H9 (cell line): ENCODE measurements at regions not wholly inside any gene's neighbourhood (a gene's known extent, or its start where the extent isn't known, plus 50 kb on each side); places are given as distances from the start of the nearest gene placed in this dataset.

Experiments used
- DNase-seq: peaks from one replicate; pipeline ENCODE4 v3.0.0-alpha.2; 2017
- H2AFZ ChIP-seq: one replicate; pipeline ENCODE4 v1.6.1; 2013; ENCODE audit warnings: mild to moderate bottlenecking, low read length, control low read depth, moderate library complexity
- H2AK5ac ChIP-seq: 2 replicates; pipeline ENCODE4 v1.6.1; 2013; ENCODE audit warnings: low read length, control low read depth, mixed read lengths; ENCODE audit not compliant: insufficient read length
- H2BK120ac ChIP-seq: one replicate; pipeline ENCODE4 v1.6.1; 2013; ENCODE audit warnings: low read depth, mild to moderate bottlenecking, low read length, control low read depth, inconsistent platforms; ENCODE audit not compliant: poor library complexity, severe bottlenecking
- H2BK12ac ChIP-seq: 2 replicates; pipeline ENCODE4 v1.6.1; 2013; ENCODE audit warnings: low read length, control low read depth, mixed read lengths, low read depth; ENCODE audit not compliant: insufficient read length
- H2BK15ac ChIP-seq: 2 replicates; pipeline ENCODE4 v1.6.1; 2013; ENCODE audit warnings: low read depth, low read length, control low read depth
- H2BK20ac ChIP-seq: one replicate; pipeline ENCODE4 v1.6.1; 2013; ENCODE audit warnings: low read depth, mild to moderate bottlenecking, low read length, control low read depth, inconsistent platforms; ENCODE audit not compliant: poor library complexity, severe bottlenecking
- H2BK5ac ChIP-seq: 2 replicates; pipeline ENCODE4 v1.6.1; 2013; ENCODE audit warnings: low read length, control low read depth, mixed read lengths; ENCODE audit not compliant: insufficient read length
- H3K14ac ChIP-seq: 2 replicates; pipeline ENCODE4 v1.6.1; 2013; ENCODE audit warnings: low read length, control low read depth; ENCODE audit not compliant: insufficient read depth
- H3K18ac ChIP-seq: 2 replicates; pipeline ENCODE4 v1.6.1; 2013; ENCODE audit warnings: low read depth, mild to moderate bottlenecking, mixed read lengths, low read length, control low read depth; ENCODE audit not compliant: insufficient read length
- H3K23ac ChIP-seq: 2 replicates; pipeline ENCODE4 v1.6.1; 2013; ENCODE audit warnings: low read length, control low read depth, mixed read lengths, low read depth; ENCODE audit not compliant: insufficient read length
- H3K23me2 ChIP-seq: 2 replicates; pipeline ENCODE4 v1.6.1; 2013; ENCODE audit warnings: low read depth, mild to moderate bottlenecking, mixed read lengths, low read length, control low read depth; ENCODE audit not compliant: insufficient read length, poor library complexity, severe bottlenecking
- H3K27ac ChIP-seq: 2 replicates; pipeline ENCODE4 v1.5.1; 2013; ENCODE audit warnings: low read length, control low read depth, mixed read lengths, low read depth; ENCODE audit not compliant: insufficient read length
- H3K27me3 ChIP-seq: 2 replicates; pipeline ENCODE4 v1.6.1; 2013; ENCODE audit warnings: low read length, control low read depth, inconsistent platforms; ENCODE audit not compliant: insufficient read depth
- H3K4ac ChIP-seq: 2 replicates; pipeline ENCODE4 v1.6.1; 2013; ENCODE audit warnings: low read depth, mild to moderate bottlenecking, control low read depth, inconsistent platforms, low read length, moderate library complexity
- H3K4me1 ChIP-seq: 2 replicates; pipeline ENCODE4 v1.6.1; 2013; ENCODE audit warnings: low read length, control low read depth, inconsistent platforms; ENCODE audit not compliant: insufficient read depth
- H3K4me2 ChIP-seq: 2 replicates; pipeline ENCODE4 v1.6.1; 2013; ENCODE audit warnings: low read length, control low read depth, mixed read lengths; ENCODE audit not compliant: insufficient read length, insufficient read depth
- H3K56ac ChIP-seq: 2 replicates; pipeline ENCODE4 v1.6.1; 2013; ENCODE audit warnings: low read depth, mild to moderate bottlenecking, mixed read lengths, low read length, control low read depth; ENCODE audit not compliant: insufficient read length
- H3K79me1 ChIP-seq: 2 replicates; pipeline ENCODE4 v1.6.1; 2013; ENCODE audit warnings: low read depth, mild to moderate bottlenecking, moderate library complexity, low read length, control low read depth, inconsistent platforms; ENCODE audit not compliant: insufficient read depth, poor library complexity, severe bottlenecking
- H3K79me2 ChIP-seq: 2 replicates; pipeline ENCODE4 v1.6.1; 2013; ENCODE audit warnings: low read length, control low read depth, inconsistent platforms; ENCODE audit not compliant: insufficient read depth
- H3K9ac ChIP-seq: 2 replicates; pipeline ENCODE4 v1.6.1; 2013; ENCODE audit warnings: low read length, control low read depth, mixed read lengths; ENCODE audit not compliant: insufficient read length; ENCODE audit errors: extremely low read depth
- H3K9me3 ChIP-seq: one replicate; pipeline ENCODE4 v1.6.1; 2013; ENCODE audit warnings: low read depth, low read length, inconsistent platforms; ENCODE audit not compliant: control insufficient read depth
- H3T11ph ChIP-seq: one replicate; pipeline ENCODE4 v1.6.1; 2013; ENCODE audit warnings: mild to moderate bottlenecking, low read length, control low read depth, inconsistent platforms
- H4K20me1 ChIP-seq: one replicate; pipeline ENCODE4 v1.6.1; 2013; ENCODE audit not compliant: control insufficient read depth, insufficient read length, insufficient read depth
- H4K5ac ChIP-seq: 2 replicates; pipeline ENCODE4 v1.6.1; 2013; ENCODE audit warnings: low read depth, mild to moderate bottlenecking, mixed read lengths, low read length, control low read depth; ENCODE audit not compliant: insufficient read length
- H4K8ac ChIP-seq: replicated peaks from 2 replicates; pipeline ENCODE4 v1.6.1; 2013; ENCODE audit warnings: low read length, control low read depth, mixed read lengths, low read depth; ENCODE audit not compliant: insufficient read length
- H4K91ac ChIP-seq: 2 replicates; pipeline ENCODE4 v1.6.1; 2013; ENCODE audit warnings: low read depth, mild to moderate bottlenecking, moderate library complexity, mixed read lengths, low read length, control low read depth; ENCODE audit not compliant: insufficient read length
- H3K27ac Mint-ChIP-seq, 3 experiments: 2 replicates in 2 of 3; 3 replicates in 1 of 3; pipeline ENCODE4 v1.8.0; 2020 to 2021; ENCODE audit warnings: mixed read lengths in 3 of 3, mild to moderate bottlenecking in 1 of 3, moderate library complexity in 1 of 3
- H3K27me3 Mint-ChIP-seq: 2 replicates; pipeline ENCODE4 v1.8.0; 2021; ENCODE audit warnings: low read depth, mild to moderate bottlenecking, moderate library complexity, mixed read lengths
- H3K36me3 Mint-ChIP-seq, 3 experiments: 2 replicates in 2 of 3; 3 replicates in 1 of 3; pipeline ENCODE4 v1.8.0; 2020 to 2021; ENCODE audit warnings: low read depth in 3 of 3, mixed read lengths in 3 of 3; ENCODE audit not compliant: insufficient read depth in 1 of 3
- H3K4me1 Mint-ChIP-seq, 2 experiments: 2 replicates each; pipeline ENCODE4 v1.8.0; 2020; ENCODE audit warnings: mixed read lengths in 2 of 2
- H3K4me3 Mint-ChIP-seq, 2 experiments: 2 replicates in 1 of 2; 3 replicates in 1 of 2; pipeline ENCODE4 v1.8.0; 2020 to 2021; ENCODE audit warnings: mild to moderate bottlenecking in 2 of 2, mixed read lengths in 2 of 2, moderate library complexity in 1 of 2
- H3K9me3 Mint-ChIP-seq, 2 experiments: 2 replicates in 1 of 2; 3 replicates in 1 of 2; pipeline ENCODE4 v1.8.0; 2020; ENCODE audit warnings: mild to moderate bottlenecking in 2 of 2, mixed read lengths in 2 of 2, moderate library complexity in 1 of 2
- CTCF ChIP-seq: fragments of 200-600 bp; sonication (generic); conservative IDR thresholded peaks from 3 replicates; pipeline ENCODE4 v1.8.0; 2021; ENCODE audit warnings: antibody characterized with exemption, mild to moderate bottlenecking
- WGBS: extraction: QIAGEN DNeasy Blood & Tissue Kit; methylation state at CpG from one replicate; pipeline ENCODE4 v1.1.7; 2013; ENCODE audit warnings: missing lambda C conversion rate, low lambda C conversion rate, mixed read lengths; ENCODE audit not compliant: insufficient read length; ENCODE audit errors: extremely low coverage; 5-methylcytosine and 5-hydroxymethylcytosine counted together

GRCh38 chr3:13199899-13200451 is 126.7 kb upstream of the IQSEC1 start:
- no peak for TF ChIP-seq CTCF
- H3K9me3 Mint-ChIP-seq = no peaks in the 10 kb centered on the region; a peak in 1 of 5 replicates
- H3K36me3 Mint-ChIP-seq = no peaks in the 10 kb centered on the region
- Histone ChIP-seq H3K9me3 (no peaks in the 10 kb centered on the region), H2AK5ac (no peak overlapping the region), H3K23ac (no peak overlapping the region), H3K14ac (no peak overlapping the region), H2BK20ac (no peak overlapping the region), H3K56ac (no peak overlapping the region), H3T11ph (no peak overlapping the region), H4K91ac (no peak overlapping the region), H2BK5ac (no peak overlapping the region), H4K20me1 (no peaks in the 10 kb centered on the region), H3K18ac (no peak overlapping the region), H3K4ac (no peak overlapping the region), H2BK12ac (no peak overlapping the region), H3K4me2 (no peak overlapping the region), H3K9ac (no peak overlapping the region), H3K79me1 (no peaks in the 10 kb centered on the region), H4K8ac (no peak overlapping the region), H3K4me1 (no peaks in the 10 kb centered on the region; the same call in 1 of the 2 replicates), H2BK120ac (no peak overlapping the region), H2AFZ (no peak overlapping the region), H2BK15ac (no peak overlapping the region), H4K5ac (no peak overlapping the region), H3K79me2 (no peaks in the 10 kb centered on the region), H3K23me2 (no peaks in the 10 kb centered on the region), H3K27me3 (no peaks in the 10 kb centered on the region), H3K27ac (no peak overlapping the region)
- peak overlapping the region in 1 of 3 experiments; percentile 37; a peak in 3 of 7 replicates for H3K27ac Mint-ChIP-seq
- no peak overlapping the region for H3K4me3 Mint-ChIP-seq
- peaks cover 14 to 19% of the 10 kb centered on the region in 2 experiments for H3K4me1 Mint-ChIP-seq
- DNase-seq = no peak
- WGBS = 100% methylated on average over 1 of the region's 13 CpGs
- H3K27me3 Mint-ChIP-seq = no peaks in the 10 kb centered on the region; the same call in 1 of the 2 replicates
